Gastroesophageal sphincter (tissue), 3 donors: ENCODE measurements at regions not wholly inside any gene's neighbourhood (a gene's known extent, or its start where the extent isn't known, plus 50 kb on each side); places are given as distances from the start of the nearest gene placed in this dataset.

Source experiments
- CTCF ChIP-seq, 4 experiments: fragments of 200-600 bp in 2 of 4; fragments of 450-650 bp in 2 of 4; sonication (generic) in 1 of 4; IDR thresholded peaks; one replicate each; pipeline ENCODE4 v1.5.1; 2017 to 2019; ENCODE audit warnings: antibody characterized with exemption in 4 of 4, mild to moderate bottlenecking in 2 of 4, moderate library complexity in 2 of 4
- POLR2A ChIP-seq, 2 donors: fragments of 450-650 bp; IDR thresholded peaks; one replicate each; pipeline ENCODE4 v1.6.1; 2017; ENCODE audit warnings: antibody characterized with exemption in 2 of 2, mild to moderate bottlenecking in 2 of 2, moderate library complexity in 1 of 2

DNA sequence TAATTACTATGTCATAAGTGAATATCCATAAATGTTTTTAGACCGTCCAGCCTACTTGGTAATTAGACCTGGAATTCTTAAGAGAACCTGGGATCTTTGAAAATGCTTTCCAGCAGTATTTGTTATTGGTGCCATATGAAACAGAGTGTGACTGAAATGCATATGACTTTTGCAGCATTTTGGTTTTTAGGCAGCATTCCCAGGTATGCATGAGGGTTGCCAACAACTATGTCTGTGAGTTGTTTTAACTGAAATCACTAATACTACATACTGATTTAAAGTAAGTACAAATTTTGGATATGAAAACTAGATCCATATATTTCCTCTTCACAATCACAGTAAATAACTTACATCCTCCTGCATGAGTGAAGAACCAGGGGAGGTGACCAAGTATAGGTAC lies 437.7 kb upstream of the FAR2 start:
- TF ChIP-seq CTCF (IDR thresholded peaks at IDR 0.05), result no peak
- no peak for TF ChIP-seq POLR2A (IDR thresholded peaks at IDR 0.05)
